Memory B cell (primary cell): ENCODE measurements at regions not wholly inside any gene's neighbourhood (a gene's known extent, or its start where the extent isn't known, plus 50 kb on each side); places are given as distances from the start of the nearest gene placed in this dataset.

Experiments used
- ATAC-seq: fragments of 150-1000 bp; cut with Tn5 transposase; 2 replicates; pipeline ENCODE4 v1.10.0; 2021; ENCODE audit warnings: low read depth, mild to moderate bottlenecking, moderate library complexity
- DNase-seq, 2 donors: peaks; one replicate each; pipeline ENCODE4 v3.0.0; 2022; ENCODE audit warnings: low spot score in 2 of 2
- H3K27ac Mint-ChIP-seq: one replicate; pipeline ENCODE4 v1.8.0; 2022; ENCODE audit warnings: mild to moderate bottlenecking, moderate library complexity, mixed read lengths
- H3K27me3 Mint-ChIP-seq: one replicate; pipeline ENCODE4 v1.8.0; 2022; ENCODE audit warnings: mixed read lengths
- H3K36me3 Mint-ChIP-seq: one replicate; pipeline ENCODE4 v1.8.0; 2022; ENCODE audit warnings: mild to moderate bottlenecking, mixed read lengths
- H3K4me1 Mint-ChIP-seq: one replicate; pipeline ENCODE4 v1.8.0; 2022; ENCODE audit warnings: mixed read lengths
- H3K4me3 Mint-ChIP-seq: one replicate; pipeline ENCODE4 v1.8.0; 2022; ENCODE audit warnings: mild to moderate bottlenecking, moderate library complexity, mixed read lengths
- H3K9me3 Mint-ChIP-seq: one replicate; pipeline ENCODE4 v1.8.0; 2022; ENCODE audit warnings: mixed read lengths

- no peak overlapping the region for H3K27ac Mint-ChIP-seq
- no peaks in the 10 kb centered on the region for H3K36me3 Mint-ChIP-seq
- no peak overlapping the region for H3K4me3 Mint-ChIP-seq
- no peaks in the 10 kb centered on the region for H3K9me3 Mint-ChIP-seq
- ATAC-seq (no peak), DNase-seq (no peak)
- no peaks in the 10 kb centered on the region for H3K4me1 Mint-ChIP-seq
- H3K27me3 Mint-ChIP-seq: peaks cover 2% of the 10 kb centered on the region
These were observed 57.9 kb downstream of the NPY start for GRCh38 chr7:24341691-24342413.

DNA sequence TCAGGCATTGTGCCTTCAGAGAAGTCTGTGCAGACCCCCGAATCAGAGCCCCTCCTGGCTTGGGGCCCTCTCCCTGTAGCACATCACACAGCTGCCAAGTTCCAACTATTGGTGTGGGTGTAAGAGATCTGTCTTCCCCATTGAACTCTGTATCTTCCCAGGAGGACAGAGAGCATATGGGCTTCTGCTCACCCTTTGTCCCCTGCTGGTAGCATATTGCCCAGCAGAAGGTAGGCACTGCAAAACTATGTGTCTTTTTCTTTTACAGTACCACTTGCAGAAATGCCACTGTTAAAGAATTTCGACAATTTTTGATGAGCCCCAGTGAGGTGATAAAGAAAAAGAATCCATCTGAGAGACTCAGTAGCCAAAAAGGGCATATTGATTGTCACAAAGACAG lies 59.6 kb downstream of the NPY start:
- Mint-ChIP-seq H3K36me3 (no peaks in the 10 kb centered on the region), H3K27me3 (no peaks in the 10 kb centered on the region), H3K27ac (no peak overlapping the region), H3K4me3 (no peak overlapping the region), H3K4me1 (no peaks in the 10 kb centered on the region), H3K9me3 (no peaks in the 10 kb centered on the region)
- ATAC-seq (no peak), DNase-seq (no peak)

DNA sequence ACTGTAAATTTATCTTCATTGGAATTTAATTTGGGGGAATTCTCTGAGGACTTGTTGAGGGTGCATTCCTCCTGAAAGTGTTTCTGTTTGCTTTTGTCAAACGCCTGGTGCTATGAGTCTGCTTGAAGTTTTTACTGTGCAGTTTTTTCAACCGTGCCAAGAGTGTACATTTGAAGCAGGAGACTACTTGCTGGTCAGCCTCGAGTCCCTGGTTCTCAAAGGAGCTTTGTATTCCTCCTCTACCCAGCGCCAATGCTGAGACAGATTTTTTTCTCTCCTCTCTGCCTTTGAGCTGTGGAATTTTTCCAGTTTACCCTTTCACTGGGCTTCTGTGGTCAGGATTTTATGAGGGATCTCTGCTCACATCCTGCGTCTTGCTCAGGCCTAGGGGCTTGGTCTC lies 62.1 kb downstream of the NPY start:
- H3K4me3 Mint-ChIP-seq: no peak overlapping the region
- ATAC-seq (no peak), DNase-seq (no peak)
- H3K36me3 Mint-ChIP-seq: peaks cover 6% of the 10 kb centered on the region
- H3K4me1 Mint-ChIP-seq: no peaks in the 10 kb centered on the region
- H3K27ac Mint-ChIP-seq: no peak overlapping the region
- H3K9me3 Mint-ChIP-seq: peaks cover 13% of the 10 kb centered on the region
- no peaks in the 10 kb centered on the region for H3K27me3 Mint-ChIP-seq

DNA sequence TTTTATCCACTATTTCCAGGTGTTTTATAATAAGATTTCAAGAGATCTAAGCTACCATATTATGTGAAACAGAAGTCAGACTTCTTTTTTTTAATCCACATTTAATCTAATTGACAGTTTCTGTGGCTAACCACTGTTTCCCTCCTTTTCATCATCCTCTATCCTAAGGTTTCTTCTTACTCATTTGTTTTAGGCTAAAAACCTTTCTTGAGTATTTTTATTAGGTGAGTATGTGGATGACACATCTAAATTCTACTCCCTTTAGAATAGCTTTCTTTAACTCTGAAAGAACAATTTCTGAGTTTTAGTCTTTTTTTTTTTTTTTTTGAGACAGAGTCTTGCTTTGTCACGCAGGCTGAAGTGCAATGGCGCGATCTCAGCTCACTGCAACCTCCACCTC lies 62.7 kb downstream of the NPY start:
- no peak for ATAC-seq
- Mint-ChIP-seq H3K4me3 (no peak overlapping the region), H3K9me3 (peaks cover 16% of the 10 kb centered on the region), H3K4me1 (no peaks in the 10 kb centered on the region), H3K36me3 (peaks cover 6% of the 10 kb centered on the region), H3K27me3 (peaks cover under 1% of the 10 kb centered on the region), H3K27ac (no peak overlapping the region)
- no peak for DNase-seq

- Mint-ChIP-seq H3K27me3 (peaks cover 3% of the 10 kb centered on the region), H3K36me3 (peaks cover 10% of the 10 kb centered on the region), H3K4me1 (no peaks in the 10 kb centered on the region), H3K27ac (no peak overlapping the region), H3K9me3 (peaks cover 21% of the 10 kb centered on the region), H3K4me3 (no peak overlapping the region)
- ATAC-seq (no peak), DNase-seq (no peak)
These were observed 65.3 kb downstream of the NPY start for GRCh38 chr7:24349339-24349738.

DNA sequence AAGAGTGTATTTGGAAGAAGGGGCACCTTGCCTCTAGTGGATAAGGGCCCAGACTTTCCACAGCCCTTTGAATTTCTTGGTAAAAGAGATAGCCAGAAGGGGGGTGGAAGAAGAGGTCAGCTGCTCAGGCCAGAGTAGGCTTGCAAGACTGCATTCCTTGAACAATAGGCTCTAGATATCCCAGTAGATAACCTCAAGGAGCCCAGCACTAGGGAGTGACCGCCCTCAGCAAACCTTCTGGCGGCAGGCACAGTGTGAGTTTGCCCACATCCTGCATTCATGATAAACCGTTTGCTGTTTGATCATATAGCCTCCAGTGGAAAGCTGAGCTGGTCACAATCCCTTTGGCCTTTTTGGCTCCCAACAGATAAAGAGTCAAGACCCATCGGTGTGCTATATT lies 70.5 kb downstream of the NPY start:
- peaks cover 3% of the 10 kb centered on the region for H3K27me3 Mint-ChIP-seq
- ATAC-seq (no peak), DNase-seq (no peak)
- H3K36me3 Mint-ChIP-seq: peaks cover 8% of the 10 kb centered on the region
- peaks cover 21% of the 10 kb centered on the region for H3K9me3 Mint-ChIP-seq
- H3K4me3 Mint-ChIP-seq: no peak overlapping the region
- H3K4me1 Mint-ChIP-seq: no peaks in the 10 kb centered on the region
- H3K27ac Mint-ChIP-seq: no peak overlapping the region

GRCh38 chr7:24356718-24357386 lies 72.9 kb downstream of the NPY start:
- no peak for DNase-seq
- Mint-ChIP-seq H3K27ac (no peak overlapping the region), H3K27me3 (peaks cover 3% of the 10 kb centered on the region), H3K36me3 (peaks cover 4% of the 10 kb centered on the region), H3K4me1 (no peaks in the 10 kb centered on the region), H3K9me3 (peaks cover 10% of the 10 kb centered on the region), H3K4me3 (no peak overlapping the region)
- no peak for ATAC-seq

DNA sequence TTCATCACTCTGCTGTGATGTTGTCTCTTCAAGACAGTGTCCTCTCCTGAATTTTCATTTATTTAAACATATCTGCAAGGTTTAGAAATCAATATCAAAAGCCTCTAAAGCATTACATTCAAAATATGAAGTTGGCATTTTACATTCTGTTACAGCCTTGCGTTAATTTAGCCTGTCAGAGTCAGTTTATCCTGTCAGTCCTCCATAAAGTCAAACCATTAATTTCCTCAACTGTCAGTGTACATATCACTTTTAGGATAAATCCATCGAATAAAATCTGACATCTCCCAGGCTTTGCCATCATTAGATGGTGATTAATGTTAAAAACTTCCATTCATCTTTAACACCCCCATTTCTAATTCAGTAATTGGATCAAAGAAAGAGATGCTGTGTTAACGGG lies 77.0 kb downstream of the NPY start:
- Mint-ChIP-seq H3K36me3 (no peaks in the 10 kb centered on the region), H3K27ac (no peak overlapping the region), H3K9me3 (no peaks in the 10 kb centered on the region), H3K27me3 (peaks cover 3% of the 10 kb centered on the region), H3K4me1 (no peaks in the 10 kb centered on the region), H3K4me3 (no peak overlapping the region)
- ATAC-seq (no peak), DNase-seq (no peak)

- H3K4me1 Mint-ChIP-seq: no peaks in the 10 kb centered on the region
- ATAC-seq (no peak), DNase-seq (no peak)
- H3K36me3 Mint-ChIP-seq: no peaks in the 10 kb centered on the region
- no peak overlapping the region for H3K4me3 Mint-ChIP-seq
- H3K27me3 Mint-ChIP-seq: peaks cover 6% of the 10 kb centered on the region
- H3K9me3 Mint-ChIP-seq: no peaks in the 10 kb centered on the region
- no peak overlapping the region for H3K27ac Mint-ChIP-seq
These were observed 81.6 kb downstream of the NPY start for GRCh38 chr7:24365606-24366005.

GRCh38 chr7:24366876-24367275 lies 82.9 kb downstream of the NPY start:
- H3K9me3 Mint-ChIP-seq: no peaks in the 10 kb centered on the region
- H3K36me3 Mint-ChIP-seq: no peaks in the 10 kb centered on the region
- no peak overlapping the region for H3K27ac Mint-ChIP-seq

DNA sequence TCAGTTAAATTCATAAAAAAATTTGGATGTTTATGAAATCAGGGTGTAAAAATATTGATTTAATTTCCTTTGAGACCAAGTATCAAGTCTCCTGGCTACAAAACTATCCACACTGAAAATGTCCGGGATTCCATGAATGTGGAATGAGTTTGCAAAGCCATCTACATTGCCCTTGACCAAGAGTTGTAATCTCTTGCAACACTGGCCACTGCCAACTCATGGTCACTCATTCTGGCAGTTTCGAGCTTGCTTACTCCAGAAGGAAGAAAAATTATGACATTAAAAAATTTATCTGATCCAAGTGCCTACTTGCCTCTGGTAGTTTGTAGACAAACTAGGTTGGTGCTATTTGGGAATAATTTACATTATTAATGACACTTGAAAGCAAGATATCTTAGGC lies 84.2 kb downstream of the NPY start:
- Mint-ChIP-seq H3K4me3 (no peak overlapping the region), H3K4me1 (no peaks in the 10 kb centered on the region), H3K36me3 (no peaks in the 10 kb centered on the region), H3K27ac (no peak overlapping the region), H3K27me3 (peaks cover 6% of the 10 kb centered on the region), H3K9me3 (no peaks in the 10 kb centered on the region)
- ATAC-seq: no peak
- DNase-seq: no peak

More at GRCh38 chr7:24366876-24367275, 82.9 kb downstream of the NPY start:
- Mint-ChIP-seq H3K4me1 (no peaks in the 10 kb centered on the region), H3K27me3 (peaks cover 6% of the 10 kb centered on the region), H3K4me3 (no peak overlapping the region)
- DNase-seq (no peak), ATAC-seq (no peak)

DNA sequence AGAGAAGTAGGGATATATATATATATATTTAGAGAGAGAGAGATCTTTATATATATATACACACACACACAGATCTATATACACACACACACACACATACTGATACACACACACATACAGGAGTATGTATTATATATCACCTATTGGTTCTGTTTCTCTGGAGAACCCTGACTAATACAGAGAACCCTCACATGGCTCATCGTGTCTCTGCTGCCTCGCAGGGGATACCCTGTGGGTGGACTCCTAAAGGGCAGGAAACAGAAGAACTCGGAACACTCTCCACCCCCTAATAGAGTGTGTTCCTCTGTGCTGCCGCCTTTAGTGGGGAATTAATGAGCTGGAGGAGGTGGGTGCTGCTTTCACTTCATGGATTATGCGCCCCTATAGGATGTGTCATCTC lies 86.6 kb downstream of the NPY start:
- H3K36me3 Mint-ChIP-seq: no peaks in the 10 kb centered on the region
- no peaks in the 10 kb centered on the region for H3K4me1 Mint-ChIP-seq
- DNase-seq: no peak
- peaks cover 4% of the 10 kb centered on the region for H3K27me3 Mint-ChIP-seq
- no peak overlapping the region for H3K27ac Mint-ChIP-seq
- no peaks in the 10 kb centered on the region for H3K9me3 Mint-ChIP-seq
- no peak overlapping the region for H3K4me3 Mint-ChIP-seq
- no peak for ATAC-seq

- H3K4me1 Mint-ChIP-seq: no peaks in the 10 kb centered on the region
- no peak overlapping the region for H3K27ac Mint-ChIP-seq
- H3K27me3 Mint-ChIP-seq: no peaks in the 10 kb centered on the region
- H3K4me3 Mint-ChIP-seq: no peak overlapping the region
- H3K9me3 Mint-ChIP-seq: no peaks in the 10 kb centered on the region
- no peaks in the 10 kb centered on the region for H3K36me3 Mint-ChIP-seq
- ATAC-seq (no peak), DNase-seq (no peak)
These were observed 89.3 kb downstream of the NPY start for GRCh38 chr7:24372961-24373955.
